ENCODE measurements at regions not wholly inside any gene's neighbourhood (a gene's known extent, or its start where the extent isn't known, plus 50 kb on each side); places are given as distances from the start of the nearest gene placed in this dataset.
A peak's percentile ranks its signal among the peaks of the same experiment; 100 is the strongest.

- H3K27me3 Mint-ChIP-seq: peaks cover 11% of the 10 kb centered on the region
- POLR2A ChIA-PET: no interaction called here
- no peak overlapping the region for H3K4me3 Mint-ChIP-seq
- H3K9me3 Mint-ChIP-seq: peaks cover 2% of the 10 kb centered on the region
- ATAC-seq (ENCODE audit: low read depth): no peak
- no peaks in the 10 kb centered on the region for H3K36me3 Mint-ChIP-seq
- H3K27ac Mint-ChIP-seq: no peak overlapping the region
- peaks cover 14% of the 10 kb centered on the region for H3K4me1 Mint-ChIP-seq
- DNase-seq: no peak
Observed at GRCh38 chr6:105902401-105903031, 183.6 kb upstream of the PRDM1 start.

DNA sequence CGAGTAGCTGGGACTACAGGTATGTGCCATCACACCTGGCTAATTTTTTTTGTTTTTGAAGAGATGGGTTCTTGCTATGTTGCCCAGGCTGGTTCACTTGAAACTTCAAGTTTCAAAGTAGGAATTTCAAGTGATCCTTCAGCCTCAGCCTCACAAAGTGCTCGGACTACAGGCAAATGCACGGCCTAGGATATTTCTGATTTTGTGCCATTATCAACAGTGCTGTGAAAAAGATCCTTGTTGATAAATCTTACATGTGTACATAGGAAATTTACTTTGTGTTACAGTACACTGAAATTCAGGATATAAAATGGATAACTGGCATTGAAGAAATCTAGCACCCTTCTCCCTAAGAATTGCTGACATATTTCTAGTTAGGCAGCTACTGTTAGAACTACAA lies 184.6 kb upstream of the PRDM1 start:
- no peak for ATAC-seq (ENCODE audit: low read depth)
- peaks cover 14% of the 10 kb centered on the region for H3K4me1 Mint-ChIP-seq
- H3K4me3 Mint-ChIP-seq: no peak overlapping the region
- peaks cover 2% of the 10 kb centered on the region for H3K9me3 Mint-ChIP-seq
- H3K27ac Mint-ChIP-seq: no peak overlapping the region
- peaks cover 11% of the 10 kb centered on the region for H3K27me3 Mint-ChIP-seq
- no peaks in the 10 kb centered on the region for H3K36me3 Mint-ChIP-seq
- POLR2A ChIA-PET: no interaction called here
- DNase-seq: no peak

DNA sequence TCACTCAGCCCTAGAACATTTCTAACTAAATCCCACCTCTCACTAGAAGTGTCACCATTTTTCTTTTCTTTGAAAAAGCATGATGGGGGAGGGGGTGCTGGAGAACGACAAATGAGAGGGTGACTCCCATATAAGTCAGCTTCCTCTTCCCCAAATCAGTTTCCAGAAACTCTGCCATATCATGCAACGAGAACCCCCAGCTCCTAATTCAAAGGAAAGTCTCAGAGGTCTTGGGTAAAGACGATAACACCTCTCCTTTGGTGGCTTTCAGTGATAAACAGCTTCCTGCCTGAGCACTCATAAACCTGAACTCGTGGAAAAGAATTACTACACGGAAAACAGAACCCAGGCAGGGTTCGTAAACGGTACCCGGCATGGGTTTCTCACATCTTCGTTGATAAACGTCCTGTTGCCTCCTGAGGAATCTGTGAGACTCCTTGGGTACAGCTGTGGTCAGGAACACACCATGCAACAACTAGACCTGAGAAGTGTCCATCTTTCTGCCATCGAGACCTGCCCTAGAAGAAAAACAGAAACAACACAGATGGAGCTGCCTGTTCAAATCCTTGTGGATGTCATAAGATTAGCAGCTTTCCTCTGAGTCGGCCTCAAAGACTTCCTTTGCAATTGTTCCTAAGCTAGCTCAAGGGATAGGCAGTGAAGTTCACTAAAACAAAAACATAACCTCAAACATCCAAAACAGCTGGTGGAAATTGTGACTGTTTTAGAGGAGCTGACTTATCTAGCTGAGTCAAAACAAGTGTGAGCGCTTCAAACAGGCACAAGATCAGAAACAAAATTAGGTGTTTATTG lies 185.8 kb upstream of the PRDM1 start:
- DNase-seq (no peak), ATAC-seq (ENCODE audit: low read depth) (peak; percentile 54)
- peaks cover 14% of the 10 kb centered on the region for H3K4me1 Mint-ChIP-seq
- H3K9me3 Mint-ChIP-seq: peaks cover 2% of the 10 kb centered on the region
- H3K27ac Mint-ChIP-seq: peak overlapping the region; percentile 37
- H3K36me3 Mint-ChIP-seq: no peaks in the 10 kb centered on the region
- H3K4me3 Mint-ChIP-seq: peak overlapping the region; percentile 59
- POLR2A ChIA-PET: interaction anchor here (0.7 kb wide), 1 partner anchor 20 kb away, joined by 3 read pairs; no protein-coding TSS in a partner anchor
- H3K27me3 Mint-ChIP-seq: peaks cover 6% of the 10 kb centered on the region

GRCh38 chr6:105898286-105898685 lies 187.8 kb upstream of the PRDM1 start:
- H3K36me3 Mint-ChIP-seq: peaks cover 4% of the 10 kb centered on the region
- H3K27me3 Mint-ChIP-seq: peaks cover 22% of the 10 kb centered on the region
- H3K4me3 Mint-ChIP-seq: no peak overlapping the region
- H3K9me3 Mint-ChIP-seq: peaks cover 2% of the 10 kb centered on the region
- H3K4me1 Mint-ChIP-seq: peaks cover 14% of the 10 kb centered on the region
- H3K27ac Mint-ChIP-seq: no peak overlapping the region
- no peak for ATAC-seq (ENCODE audit: low read depth)
- POLR2A ChIA-PET: no interaction called here
- no peak for DNase-seq

DNA sequence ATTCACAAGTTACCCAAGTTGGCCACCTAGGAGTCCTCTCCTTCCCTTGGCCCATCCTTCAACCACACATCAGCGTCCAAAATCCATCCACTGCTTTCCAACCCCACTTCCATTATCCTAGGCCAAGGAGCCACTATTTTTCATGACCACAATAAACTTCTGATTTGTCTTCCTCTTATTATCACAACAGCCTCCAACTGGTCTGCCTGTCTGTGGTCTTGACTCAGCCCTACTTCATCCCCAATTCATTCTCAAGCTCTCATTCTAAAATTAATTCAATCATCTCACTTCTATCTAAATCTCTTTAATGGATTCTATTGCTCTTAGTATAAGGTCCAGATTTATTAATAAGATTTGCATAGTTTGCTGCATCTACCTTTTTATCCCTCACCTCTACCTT lies 189.0 kb upstream of the PRDM1 start:
- H3K27ac Mint-ChIP-seq: no peak overlapping the region
- POLR2A ChIA-PET: no interaction called here
- H3K9me3 Mint-ChIP-seq: peaks cover 2% of the 10 kb centered on the region
- H3K36me3 Mint-ChIP-seq: peaks cover 4% of the 10 kb centered on the region
- H3K4me1 Mint-ChIP-seq: peaks cover 15% of the 10 kb centered on the region
- peaks cover 24% of the 10 kb centered on the region for H3K27me3 Mint-ChIP-seq
- ATAC-seq (ENCODE audit: low read depth): no peak
- H3K4me3 Mint-ChIP-seq: no peak overlapping the region
- no peak for DNase-seq

DNA sequence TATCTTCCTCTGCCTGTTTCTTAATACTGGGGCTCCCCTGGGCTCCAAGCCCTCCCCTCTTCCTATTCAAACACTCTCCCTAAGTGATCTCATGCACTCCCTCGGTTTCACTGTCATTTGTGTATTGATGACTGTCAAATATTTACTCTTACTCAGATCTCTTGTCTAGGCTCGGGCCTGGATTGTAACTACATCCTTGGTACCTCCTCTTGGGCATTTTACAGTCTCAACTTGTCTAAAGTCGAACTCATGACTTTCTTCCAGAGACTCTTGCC lies 189.4 kb upstream of the PRDM1 start:
- H3K27ac Mint-ChIP-seq: no peak overlapping the region
- H3K4me1 Mint-ChIP-seq: peaks cover 15% of the 10 kb centered on the region
- peaks cover 4% of the 10 kb centered on the region for H3K36me3 Mint-ChIP-seq
- ATAC-seq (ENCODE audit: low read depth) (no peak), DNase-seq (no peak)
- H3K9me3 Mint-ChIP-seq: peaks cover 2% of the 10 kb centered on the region
- peaks cover 24% of the 10 kb centered on the region for H3K27me3 Mint-ChIP-seq
- POLR2A ChIA-PET: no interaction called here
- no peak overlapping the region for H3K4me3 Mint-ChIP-seq

- peaks cover 4% of the 10 kb centered on the region for H3K36me3 Mint-ChIP-seq
- H3K4me3 Mint-ChIP-seq: no peak overlapping the region
- ATAC-seq (ENCODE audit: low read depth) (no peak), DNase-seq (no peak)
- H3K27ac Mint-ChIP-seq: no peak overlapping the region
- peaks cover 15% of the 10 kb centered on the region for H3K4me1 Mint-ChIP-seq
- POLR2A ChIA-PET: no interaction called here
- H3K27me3 Mint-ChIP-seq: peaks cover 26% of the 10 kb centered on the region
- peaks cover 2% of the 10 kb centered on the region for H3K9me3 Mint-ChIP-seq
Observed at GRCh38 chr6:105896052-105896820, 189.9 kb upstream of the PRDM1 start.

GRCh38 chr6:105894556-105894955 lies 191.6 kb upstream of the PRDM1 start:
- DNase-seq: no peak
- H3K36me3 Mint-ChIP-seq: peaks cover 4% of the 10 kb centered on the region
- peaks cover 4% of the 10 kb centered on the region for H3K4me1 Mint-ChIP-seq
- H3K4me3 Mint-ChIP-seq: no peak overlapping the region
- H3K9me3 Mint-ChIP-seq: peaks cover 2% of the 10 kb centered on the region
- no peak for ATAC-seq (ENCODE audit: low read depth)
- POLR2A ChIA-PET: no interaction called here
- peaks cover 29% of the 10 kb centered on the region for H3K27me3 Mint-ChIP-seq
- H3K27ac Mint-ChIP-seq: no peak overlapping the region

GRCh38 chr6:105893741-105894140 lies 192.4 kb upstream of the PRDM1 start:
- peaks cover 4% of the 10 kb centered on the region for H3K36me3 Mint-ChIP-seq
- peaks cover 29% of the 10 kb centered on the region for H3K27me3 Mint-ChIP-seq
- H3K4me1 Mint-ChIP-seq: peaks cover 1% of the 10 kb centered on the region
- DNase-seq (no peak), ATAC-seq (ENCODE audit: low read depth) (no peak)
- H3K9me3 Mint-ChIP-seq: no peaks in the 10 kb centered on the region
- H3K27ac Mint-ChIP-seq: no peak overlapping the region
- H3K4me3 Mint-ChIP-seq: no peak overlapping the region
- POLR2A ChIA-PET: no interaction called here

GRCh38 chr6:105892577-105893262 lies 193.4 kb upstream of the PRDM1 start:
- Mint-ChIP-seq H3K36me3 (peaks cover 4% of the 10 kb centered on the region), H3K9me3 (no peaks in the 10 kb centered on the region)
- POLR2A ChIA-PET: no interaction called here

GRCh38 chr6:105890521-105891244 lies 195.5 kb upstream of the PRDM1 start:
- Mint-ChIP-seq H3K4me3 (no peak overlapping the region), H3K9me3 (no peaks in the 10 kb centered on the region), H3K27ac (no peak overlapping the region), H3K27me3 (peaks cover 29% of the 10 kb centered on the region), H3K4me1 (peaks cover 16% of the 10 kb centered on the region), H3K36me3 (peaks cover 4% of the 10 kb centered on the region)
- DNase-seq: no peak
- ATAC-seq (ENCODE audit: low read depth): no peak
- POLR2A ChIA-PET: no interaction called here

More at GRCh38 chr6:105892577-105893262, 193.4 kb upstream of the PRDM1 start:
- Mint-ChIP-seq H3K27me3 (peaks cover 29% of the 10 kb centered on the region), H3K27ac (no peak overlapping the region), H3K4me1 (peaks cover 3% of the 10 kb centered on the region), H3K4me3 (no peak overlapping the region)
- DNase-seq (no peak), ATAC-seq (ENCODE audit: low read depth) (no peak)

DNA sequence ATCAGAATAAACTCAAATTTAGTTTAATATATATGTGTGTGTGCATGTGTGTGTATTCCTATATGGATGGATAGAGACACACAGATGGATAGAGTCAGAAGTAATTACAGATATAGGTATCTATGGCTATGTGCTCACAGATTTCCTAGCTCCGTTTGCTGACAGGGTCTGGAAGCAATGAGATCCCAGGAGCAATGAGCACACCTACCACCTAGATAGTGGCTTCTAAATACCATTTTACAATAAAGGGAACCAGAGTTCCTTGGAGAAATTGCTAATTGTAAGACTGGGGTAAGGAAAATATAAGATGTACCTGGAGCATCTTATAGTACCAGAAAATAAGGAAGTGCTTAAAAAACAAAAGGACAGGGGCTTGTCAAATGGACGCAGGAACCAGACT lies 196.2 kb upstream of the PRDM1 start:
- Mint-ChIP-seq H3K4me1 (peaks cover 19% of the 10 kb centered on the region), H3K27me3 (peaks cover 29% of the 10 kb centered on the region), H3K36me3 (peaks cover 4% of the 10 kb centered on the region), H3K27ac (no peak overlapping the region), H3K9me3 (no peaks in the 10 kb centered on the region), H3K4me3 (no peak overlapping the region)
- ATAC-seq (ENCODE audit: low read depth) (no peak), DNase-seq (no peak)
- POLR2A ChIA-PET: no interaction called here
